GM19240 (cell line): ENCODE measurements at regions not wholly inside any gene's neighbourhood (a gene's known extent, or its start where the extent isn't known, plus 50 kb on each side); places are given as distances from the start of the nearest gene placed in this dataset.

Source experiments
- DNase-seq: peaks from one replicate; pipeline ENCODE4 v3.0.0; 2011; ENCODE audit warnings: low spot score; ENCODE audit not compliant: insufficient read length

DNA sequence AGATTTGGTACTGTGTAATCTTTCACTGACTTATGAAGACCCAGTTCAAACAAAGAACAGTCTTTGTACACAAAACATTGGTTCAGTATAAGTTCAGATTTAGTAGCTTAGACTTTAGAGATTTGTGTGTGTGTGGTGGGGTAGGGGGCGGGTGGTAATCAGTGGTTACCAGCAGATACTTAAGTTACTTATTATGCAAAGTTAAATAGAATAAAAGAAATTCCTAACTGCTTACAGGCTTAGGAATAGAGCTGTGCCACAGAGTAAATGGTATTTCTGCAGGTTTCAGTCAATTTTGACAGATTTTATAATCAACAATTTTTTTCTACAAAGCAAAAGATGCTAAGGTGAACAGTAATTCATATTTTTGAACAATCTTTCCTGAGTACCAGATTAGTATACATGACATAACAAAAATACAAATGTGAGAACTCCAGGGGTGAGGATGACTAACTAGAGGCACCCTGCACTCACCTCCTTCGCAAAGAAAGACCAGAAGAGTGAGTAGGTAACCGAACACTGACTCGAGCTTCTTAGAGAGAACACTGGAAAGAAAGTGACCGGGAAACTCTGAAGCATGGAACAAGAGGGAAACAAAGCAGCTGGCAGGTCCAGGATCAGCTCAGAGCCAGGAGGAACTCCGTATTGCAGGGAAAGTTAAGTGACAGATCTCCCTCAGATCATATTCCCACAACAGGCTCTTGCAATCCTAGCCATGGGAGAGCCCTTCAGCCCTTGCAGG is 560.6 kb downstream of the COL12A1 start:
- no peak for DNase-seq

DNA sequence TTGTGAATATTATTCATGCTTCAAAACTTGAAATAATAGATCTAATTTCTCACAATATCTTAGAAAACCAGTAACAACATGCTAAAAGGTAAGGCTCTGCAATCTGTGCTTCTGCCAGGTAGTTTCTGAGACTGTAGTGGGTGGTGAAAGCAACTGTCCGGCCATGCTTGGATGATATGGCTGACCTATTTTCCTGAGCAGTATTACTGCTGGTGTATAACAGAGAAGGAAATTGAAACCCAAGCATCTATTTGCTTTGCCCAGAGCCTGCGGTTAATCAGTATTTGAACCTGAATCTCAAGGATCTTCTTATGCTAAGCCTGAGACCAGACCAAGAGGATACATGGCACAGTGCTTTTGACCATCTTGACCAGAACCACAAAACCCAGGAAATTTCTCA is 563.8 kb downstream of the COL12A1 start:
- DNase-seq: no peak

DNA sequence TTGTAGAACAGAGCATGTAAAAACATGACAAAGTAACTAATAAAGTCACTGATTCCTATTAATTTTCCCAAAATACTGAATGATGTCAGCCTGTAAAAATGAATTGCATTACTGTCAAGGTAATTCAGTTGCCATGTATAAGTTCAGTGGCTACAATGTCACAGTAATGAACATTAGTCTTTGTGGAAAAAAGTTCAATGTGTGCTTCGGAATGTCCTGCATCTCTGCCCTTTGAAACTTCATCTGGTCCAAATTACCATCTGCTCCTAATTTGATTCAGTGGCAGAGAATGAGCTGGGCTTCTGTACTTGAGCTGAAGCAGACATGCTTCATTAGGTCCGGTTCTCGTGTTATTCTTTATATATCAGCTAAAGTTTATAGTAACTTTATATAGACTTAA is 567.4 kb downstream of the COL12A1 start:
- no peak for DNase-seq

DNA sequence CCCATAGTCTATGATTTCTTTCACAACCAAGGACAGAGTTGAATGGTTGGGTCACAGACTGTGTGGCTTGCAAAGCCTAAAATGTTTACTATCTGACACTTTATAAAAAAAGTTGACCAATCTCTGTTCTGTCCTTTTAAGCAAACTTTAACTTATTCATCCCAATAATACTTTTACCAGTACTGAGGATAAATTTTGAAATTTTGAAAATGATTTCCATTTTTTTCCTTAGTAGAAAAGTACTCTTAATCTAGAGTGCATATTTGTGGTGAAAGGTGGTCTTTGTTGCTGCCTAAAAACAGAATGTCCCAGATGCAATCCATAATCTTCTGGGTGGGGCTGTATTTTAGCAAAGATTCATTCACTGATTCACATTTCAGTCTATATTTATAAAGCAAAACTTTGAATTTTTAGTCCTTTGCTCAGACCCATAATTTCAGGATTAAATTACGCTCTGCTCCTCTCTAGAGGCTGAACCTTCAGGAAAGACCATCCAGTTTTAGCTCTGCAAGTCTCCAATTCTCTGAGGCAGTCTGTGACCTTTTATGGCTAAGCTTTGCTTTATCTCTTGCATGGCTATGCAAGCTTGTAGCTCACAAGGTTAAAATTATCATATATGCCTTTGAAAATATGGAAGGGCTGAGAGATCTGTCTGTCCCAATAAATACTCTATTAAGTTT is 573.5 kb downstream of the COL12A1 start:
- no peak for DNase-seq

DNA sequence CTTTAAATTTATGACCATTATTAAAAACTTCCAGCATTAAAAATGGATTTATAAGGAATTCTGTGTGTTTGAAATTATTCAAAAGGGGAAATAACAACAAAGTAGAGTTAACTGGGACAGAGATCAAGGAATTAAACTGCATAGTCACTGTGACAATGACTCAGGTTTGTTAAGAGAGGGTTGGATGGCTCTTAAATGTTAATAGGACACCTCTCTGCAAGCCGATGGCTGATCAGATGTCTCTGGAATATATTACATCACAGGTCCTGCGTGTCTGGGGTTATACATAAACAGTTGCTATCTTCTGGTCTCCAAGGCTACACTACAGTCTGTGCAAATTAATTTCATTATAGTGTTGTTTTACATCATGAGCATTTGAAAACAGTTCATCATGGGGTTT is 574.3 kb downstream of the COL12A1 start:
- no peak for DNase-seq

DNA sequence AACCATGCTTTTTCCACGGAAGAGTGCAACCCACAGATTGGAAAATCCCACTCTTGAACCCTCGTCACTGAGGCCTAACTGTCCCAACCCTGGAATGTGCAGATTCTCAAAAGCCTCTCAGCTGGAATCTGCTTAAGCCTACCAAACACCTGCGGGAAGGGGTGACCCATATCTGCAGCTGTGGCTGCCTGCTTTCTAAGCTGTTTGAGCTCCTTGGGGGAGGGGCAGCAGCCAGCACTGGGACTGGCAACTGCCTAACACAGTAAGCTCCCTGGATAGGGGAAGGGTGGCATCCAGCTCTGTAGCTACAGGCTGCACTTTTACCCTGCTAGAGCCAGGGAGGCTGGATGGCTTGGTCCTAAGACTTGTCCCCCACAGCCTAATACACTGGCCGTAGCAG is 579.6 kb downstream of the COL12A1 start:
- no peak for DNase-seq

DNA sequence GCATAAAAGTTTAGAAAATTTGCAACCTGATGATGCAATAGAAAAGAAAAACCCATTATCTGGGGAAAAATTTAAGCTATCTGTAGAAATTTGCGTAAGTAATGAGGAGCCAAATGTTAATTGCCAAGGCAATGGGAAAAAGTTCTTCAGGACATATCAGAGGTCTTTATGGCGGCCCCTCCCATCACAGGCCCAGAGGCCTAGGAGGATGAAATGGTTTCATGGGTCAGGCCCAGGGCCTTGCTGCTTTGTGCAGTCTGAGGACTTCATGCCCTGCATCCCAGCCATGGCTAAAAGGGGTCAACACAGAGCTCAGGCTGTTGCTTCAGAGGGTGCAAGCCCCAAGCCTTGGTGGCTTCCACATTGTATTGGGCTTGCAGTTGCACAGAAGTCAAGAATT is 582.8 kb downstream of the COL12A1 start:
- no peak for DNase-seq

DNA sequence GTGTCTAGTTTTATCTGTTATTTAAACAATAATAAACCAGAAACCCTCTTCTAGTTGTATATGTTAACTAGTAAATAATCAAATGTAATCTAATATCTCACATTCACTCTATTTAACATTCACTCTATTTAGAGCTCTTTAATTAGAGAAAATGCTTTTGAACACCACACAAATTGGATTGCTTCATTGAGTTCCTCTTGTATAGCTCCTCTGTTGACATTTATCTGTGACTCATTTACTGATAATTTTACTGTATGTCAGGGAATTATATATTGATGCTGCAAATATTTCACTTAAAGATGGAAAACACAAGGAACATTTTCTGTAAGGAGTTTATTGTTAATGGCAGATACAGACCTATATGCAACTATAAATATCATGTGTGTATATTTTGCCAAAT is 594.6 kb downstream of the COL12A1 start:
- DNase-seq: no peak

DNA sequence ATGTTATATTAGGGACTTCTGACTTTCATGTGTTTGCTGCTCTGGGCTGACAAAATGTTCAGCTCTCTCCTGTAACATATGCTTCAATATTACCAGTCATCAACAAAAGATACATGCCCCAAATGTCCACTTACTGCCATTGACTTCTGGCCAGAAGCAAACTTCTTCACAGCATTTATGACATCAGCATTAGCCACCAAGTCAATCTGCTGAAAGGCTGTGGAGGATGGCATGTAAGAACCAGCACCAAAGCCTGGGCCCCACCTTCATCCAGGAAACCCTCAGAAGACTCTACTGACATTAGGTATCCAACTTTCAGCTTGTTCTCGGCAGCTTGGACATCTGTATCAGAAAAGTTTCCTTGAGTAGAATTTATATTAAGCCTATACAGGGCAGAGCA is 595.5 kb downstream of the COL12A1 start:
- no peak for DNase-seq

DNA sequence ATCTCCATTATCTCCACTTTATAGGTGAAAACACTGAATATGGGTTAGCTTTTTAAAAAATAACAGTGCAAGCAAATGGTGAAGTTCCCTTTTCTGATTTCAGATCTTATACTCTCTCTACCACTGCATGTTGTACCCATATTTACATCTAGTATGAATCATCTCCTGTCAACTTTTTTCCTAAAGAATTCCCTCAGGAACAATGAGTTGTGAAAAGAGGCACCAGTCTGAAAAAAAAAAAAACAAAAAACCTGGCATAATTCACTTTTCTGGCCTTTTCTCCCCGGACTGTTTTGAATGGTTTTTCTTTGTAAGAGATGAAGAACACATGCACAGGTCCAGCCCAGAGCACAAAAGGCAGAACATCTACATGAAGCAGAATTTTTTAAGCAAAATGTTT is 596.0 kb downstream of the COL12A1 start:
- DNase-seq: no peak

DNA sequence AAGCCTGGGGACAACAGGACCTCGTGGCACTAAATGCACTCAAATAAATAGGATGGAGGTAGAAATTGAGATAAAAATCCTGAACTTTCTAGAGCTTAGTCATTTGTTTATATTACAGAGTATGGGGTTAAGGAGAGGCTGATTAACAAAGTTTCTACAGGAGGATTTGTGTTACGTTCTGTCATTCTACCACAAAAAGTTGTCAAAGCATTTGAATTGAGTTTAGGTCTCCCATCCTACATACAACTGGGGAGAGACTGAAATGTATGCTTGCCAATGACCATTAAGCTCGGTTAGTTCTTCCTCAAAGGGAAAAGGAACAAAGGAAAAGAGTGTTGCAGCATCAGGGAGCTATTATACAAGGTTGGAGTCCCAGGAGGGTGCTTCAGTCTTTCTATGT is 597.9 kb downstream of the COL12A1 start:
- DNase-seq: no peak

DNA sequence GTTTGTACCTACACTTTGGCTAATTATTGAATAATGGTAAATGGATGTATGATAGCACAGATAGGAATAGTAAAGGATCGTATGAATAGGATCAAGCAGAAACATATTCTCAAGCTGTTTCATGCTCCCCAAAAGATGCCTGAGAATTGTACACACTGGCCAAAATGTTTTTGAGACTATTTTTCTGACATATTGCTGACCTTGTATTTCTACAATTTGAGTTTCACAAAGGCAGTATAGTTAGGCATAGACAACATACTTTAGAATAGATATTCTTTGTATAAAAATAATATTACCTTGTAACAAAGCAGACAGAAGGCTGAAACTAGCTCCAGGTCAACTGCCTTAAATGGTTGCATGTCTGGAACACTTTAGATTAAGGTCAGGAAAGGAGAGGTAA is 598.4 kb downstream of the COL12A1 start:
- DNase-seq: no peak

DNA sequence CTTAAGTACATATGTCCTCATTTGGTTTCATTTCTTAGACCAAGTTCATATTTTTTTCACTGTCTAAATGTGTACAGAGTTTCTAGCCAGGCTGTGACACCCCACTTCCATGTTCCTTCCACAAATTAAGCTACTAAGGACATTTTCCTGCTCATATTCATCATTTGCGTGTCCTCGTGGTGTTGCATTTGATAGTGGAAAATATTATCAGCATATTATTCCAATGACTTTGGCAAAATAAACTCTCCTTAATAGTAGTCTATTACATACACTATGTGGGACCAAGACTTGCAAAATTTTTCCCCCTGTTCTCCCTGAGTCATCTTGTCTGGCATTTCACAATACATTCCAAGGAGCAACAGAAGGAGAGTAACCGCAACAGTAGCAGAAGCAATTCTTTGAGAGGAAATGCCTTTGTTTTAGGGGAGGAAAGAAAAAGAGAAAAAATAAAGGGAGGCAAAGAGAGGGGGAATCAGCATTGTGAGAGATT is 599.2 kb downstream of the COL12A1 start:
- no peak for DNase-seq

DNA sequence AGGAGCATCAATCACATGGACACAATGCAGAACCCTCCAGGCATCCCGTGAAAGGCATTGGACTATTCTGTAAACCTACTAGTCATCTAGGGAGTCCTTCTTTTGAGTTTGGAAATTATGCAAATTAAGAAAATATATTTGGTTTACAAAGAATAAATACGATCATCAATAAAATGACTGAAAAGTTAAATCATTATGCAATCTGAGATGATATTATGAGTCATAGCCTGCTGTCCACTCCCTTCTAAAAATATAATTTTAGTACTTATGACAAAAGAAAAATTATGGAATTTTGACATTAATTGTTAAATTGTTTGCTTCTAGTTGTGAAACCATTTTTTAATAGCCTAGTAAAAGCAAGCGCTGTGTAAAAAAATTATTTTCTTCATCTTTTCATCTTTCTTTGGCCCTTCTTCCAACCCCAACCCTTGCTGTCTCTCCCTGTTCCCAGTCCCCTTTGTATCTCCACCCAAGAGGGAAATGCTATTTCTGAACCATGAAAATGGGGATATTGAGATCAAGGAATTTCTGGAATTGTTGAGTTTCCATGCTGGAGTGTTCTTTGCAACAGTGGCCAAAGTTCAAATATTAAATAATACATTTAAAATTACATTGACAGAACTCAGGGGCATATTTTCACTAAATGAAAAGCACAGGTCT is 599.8 kb downstream of the COL12A1 start:
- no peak for DNase-seq

DNA sequence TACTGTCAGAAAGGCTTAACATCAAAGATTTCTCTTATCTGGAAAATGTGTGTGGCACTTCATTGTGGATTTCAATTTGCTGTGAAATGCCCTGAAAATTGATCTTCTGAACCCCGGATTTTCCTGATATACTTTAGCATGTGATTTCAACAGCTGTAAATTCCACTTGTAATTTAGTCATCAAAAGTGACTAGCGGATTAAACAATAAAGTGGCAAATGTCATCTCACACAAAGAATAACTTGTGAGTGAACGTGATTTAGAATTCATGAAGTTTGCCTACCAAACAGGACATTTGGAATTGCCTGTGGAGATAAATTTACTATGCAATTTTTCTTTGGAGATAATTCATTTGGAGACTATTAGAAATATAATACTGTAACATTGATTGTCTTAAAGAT is 601.6 kb downstream of the COL12A1 start:
- DNase-seq: no peak

DNA sequence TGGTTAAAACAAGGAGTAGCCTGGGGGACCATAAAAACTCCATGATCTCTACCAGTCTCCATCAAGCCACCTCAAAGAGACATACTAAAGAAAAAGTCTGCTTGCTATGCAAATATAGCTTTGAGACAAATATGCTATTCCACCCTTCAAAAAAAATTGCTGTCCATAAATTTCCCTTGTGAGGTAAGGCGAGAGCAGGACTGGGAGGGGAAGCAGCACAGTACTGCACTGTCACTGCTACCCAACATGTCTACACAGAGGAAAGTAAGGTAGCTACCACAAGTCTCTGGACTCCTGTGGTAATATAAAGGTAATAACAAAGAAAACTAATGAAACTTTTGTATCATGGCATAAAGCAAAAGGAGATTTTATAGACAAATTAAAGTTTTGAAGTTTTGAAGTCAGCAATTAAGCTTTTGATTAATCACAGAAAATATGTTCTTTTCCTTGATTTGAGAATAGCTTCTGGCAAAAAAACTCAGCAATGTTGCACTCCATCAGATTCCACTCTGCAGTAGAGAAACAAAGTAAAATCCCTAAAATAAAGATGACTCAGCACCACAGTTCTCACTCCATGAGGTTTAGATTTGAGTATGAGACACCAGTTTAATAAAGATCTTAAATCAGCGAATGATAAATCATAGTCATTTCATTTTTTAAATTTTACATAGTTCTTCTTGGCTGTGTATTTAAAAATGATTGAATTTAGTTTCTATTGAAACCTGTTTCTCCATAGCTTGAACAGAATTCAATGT is 602.4 kb downstream of the COL12A1 start:
- no peak for DNase-seq

DNA sequence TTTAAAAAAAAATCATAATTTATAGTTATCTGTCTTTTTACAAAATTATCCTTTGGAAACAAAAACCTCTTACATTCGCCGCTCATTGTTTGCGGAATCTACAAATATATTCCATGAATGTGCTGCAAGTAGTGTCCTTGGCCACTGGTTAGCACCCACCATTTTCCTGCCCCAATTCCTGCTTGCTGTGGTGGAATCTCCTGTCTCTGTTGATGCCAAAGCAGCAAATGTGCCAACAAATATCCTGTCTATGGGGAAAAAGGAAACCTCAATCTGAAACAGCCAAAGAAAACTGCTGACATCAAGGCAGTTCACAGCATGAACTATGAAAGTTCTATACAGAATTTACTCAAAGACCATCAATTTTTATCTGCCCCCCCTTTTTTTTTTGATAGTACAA is 603.6 kb downstream of the COL12A1 start:
- no peak for DNase-seq

DNA sequence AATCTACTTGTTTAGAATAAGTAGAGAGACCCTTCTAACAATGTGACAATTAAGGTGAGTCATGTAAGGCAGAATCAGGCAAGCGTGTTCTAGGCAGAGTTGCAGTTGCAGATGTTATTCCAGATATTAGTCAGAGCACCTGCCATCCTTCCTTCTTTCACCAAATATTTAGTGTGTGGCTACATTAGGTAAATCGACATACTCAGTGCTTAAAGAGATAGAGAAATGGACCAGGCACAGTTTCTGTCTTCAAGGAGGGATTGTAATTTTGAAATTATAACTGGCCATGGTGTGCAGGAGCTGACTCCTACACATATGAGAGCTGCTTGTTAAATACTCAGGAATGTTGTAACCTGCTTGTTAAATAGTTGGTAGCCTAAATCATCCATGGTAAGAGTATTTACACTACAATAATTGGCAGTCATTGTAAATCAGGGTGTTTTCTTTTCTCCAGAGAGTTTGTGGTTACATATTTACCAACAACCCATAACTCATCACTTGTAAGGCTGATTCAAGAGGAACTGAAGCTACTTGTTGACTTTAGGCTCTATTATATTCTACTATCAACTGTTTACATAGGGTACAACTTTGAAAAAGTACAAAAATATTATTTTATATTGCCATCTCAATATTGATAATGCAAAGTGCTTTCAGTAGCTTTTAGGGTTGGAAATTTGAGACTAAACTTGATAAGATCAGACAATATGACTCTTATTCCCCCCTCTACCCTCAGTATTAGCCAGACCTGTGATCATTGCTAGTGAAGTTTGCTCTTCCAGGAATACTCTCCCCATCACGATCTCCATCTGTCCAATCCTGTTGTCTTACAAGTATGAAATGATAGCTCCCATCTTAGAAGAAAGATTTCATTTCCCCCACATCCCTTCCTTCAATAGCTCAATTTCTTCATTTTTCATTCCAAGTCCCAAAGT is 607.1 kb downstream of the COL12A1 start:
- peak; percentile 6 for DNase-seq

DNA sequence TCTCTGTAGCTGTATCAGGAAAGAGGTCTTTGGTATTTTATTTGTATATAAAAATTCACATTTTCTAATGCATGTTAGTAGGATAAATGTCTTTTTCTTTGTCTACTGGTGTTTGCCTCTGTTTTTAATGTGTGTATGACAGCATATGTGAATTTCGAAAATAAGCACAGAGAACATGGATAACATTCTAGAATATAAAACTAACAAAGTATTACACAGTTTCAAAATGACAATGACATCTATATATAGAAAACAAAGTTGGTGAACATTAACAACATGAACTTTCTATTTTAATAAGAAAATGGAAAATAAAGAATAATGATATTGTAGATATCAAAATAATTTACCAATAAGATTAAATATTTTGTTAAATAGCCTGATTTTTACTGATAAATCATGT is 608.0 kb downstream of the COL12A1 start:
- DNase-seq: no peak

DNA sequence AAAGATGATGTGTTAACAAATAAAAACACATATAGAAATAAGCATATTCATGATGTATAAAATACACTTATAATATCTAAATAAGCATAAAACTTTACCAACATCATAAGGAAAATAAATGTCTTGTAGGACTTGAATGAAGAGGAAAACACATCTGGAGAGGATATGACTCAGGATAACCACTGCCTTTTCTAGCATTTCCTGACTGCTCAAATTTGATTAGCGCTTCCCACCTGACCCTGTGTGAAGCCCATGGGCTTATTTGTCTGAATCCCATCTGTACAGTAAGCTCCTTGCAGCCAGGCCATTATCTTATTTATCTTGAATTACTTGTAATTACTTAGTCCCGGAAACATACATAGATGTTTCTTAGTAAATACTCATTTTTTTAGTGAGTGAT is 608.6 kb downstream of the COL12A1 start:
- no peak for DNase-seq

DNA sequence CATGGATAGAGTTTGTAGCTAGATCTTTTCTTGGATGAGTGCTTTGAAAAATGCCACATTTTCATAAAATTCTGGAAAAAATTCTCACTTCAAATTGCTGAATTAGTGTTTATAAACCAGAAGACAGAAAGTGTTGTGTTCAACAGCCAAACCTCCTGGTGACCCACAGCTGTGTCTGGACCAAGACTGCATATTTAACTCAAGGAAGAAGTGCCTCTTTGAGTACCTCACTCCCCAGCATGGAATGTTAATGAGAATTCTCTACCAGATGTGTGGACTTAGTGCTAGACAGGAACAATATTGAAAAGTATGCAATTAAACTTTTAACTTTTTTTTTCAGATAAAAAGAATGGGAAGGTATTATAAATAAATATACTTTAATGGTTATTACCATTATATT is 609.3 kb downstream of the COL12A1 start:
- DNase-seq: no peak
